ENCODE measurements at regions not wholly inside any gene's neighbourhood (a gene's known extent, or its start where the extent isn't known, plus 50 kb on each side); places are given as distances from the start of the nearest gene placed in this dataset.
"Not testable (repeated sequence)": the region's sequence is repeated elsewhere in the genome, so short reads cannot be mapped to it uniquely, and the experiment has no call there.

DNA sequence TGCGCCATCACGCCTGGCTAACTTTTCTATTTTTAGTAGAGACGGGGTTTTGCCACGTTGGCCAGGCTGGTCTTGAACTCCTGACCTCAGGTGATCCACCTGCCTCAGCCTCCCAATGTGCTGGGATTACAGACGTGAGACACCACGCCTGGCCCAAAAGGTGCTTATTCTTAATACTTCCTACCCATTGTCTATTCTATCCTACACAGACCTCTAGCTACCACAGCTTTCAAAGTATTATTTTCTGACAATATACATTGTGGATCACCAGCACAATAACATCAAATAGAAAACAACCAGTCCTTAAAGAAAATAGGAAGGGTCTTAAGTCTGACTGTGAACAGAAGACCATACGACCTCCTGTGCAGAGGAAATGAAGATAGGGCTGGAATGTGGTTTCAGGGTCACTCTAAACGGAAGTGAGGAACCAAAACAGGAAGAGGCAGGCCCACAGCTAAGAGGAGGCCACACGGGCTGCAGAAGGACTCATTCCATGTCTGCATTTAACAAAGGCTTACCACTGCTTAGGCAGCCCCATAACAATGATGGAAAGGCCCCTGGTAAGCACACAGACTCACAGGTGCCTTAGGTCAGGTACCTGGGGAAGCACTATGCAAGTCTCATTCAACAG is 115.2 kb downstream of the ZFAND4 start:
- WGBS, 2 donors, result 52 to 63% methylated on average over 9 of the region's 9 CpGs
- H3K4me1 ChIP-seq (ENCODE audit: control insufficient read depth in 5 of 5, insufficient read depth in 5 of 5, low read length in 5 of 5), result peaks cover 0 to 8% (median 2%) of the 10 kb centered on the region in 5 donors
- H3K9me3 ChIP-seq (ENCODE audit: control insufficient read depth in 4 of 4, insufficient read depth in 3 of 4, low read length in 3 of 4), result no peaks in the 10 kb centered on the region
- DNase-seq, result peak in 1 of 3 donors; percentile 15
- no peak for ATAC-seq (ENCODE audit: insufficient read depth, low FRiP score)
- no peak overlapping the region for H3K27ac ChIP-seq (ENCODE audit: low read depth in 1 of 2, low read length in 1 of 2)
- H3K9ac ChIP-seq (ENCODE audit: insufficient read depth in 1 of 2, low read length in 2 of 2), result no peak overlapping the region
- H3K36me3 ChIP-seq (ENCODE audit: control insufficient read depth in 4 of 4, insufficient read depth in 4 of 4, low read length in 4 of 4), result no peaks in the 10 kb centered on the region
- H3K27me3 ChIP-seq (ENCODE audit: control insufficient read depth in 3 of 3, insufficient read depth in 3 of 3, low read length in 2 of 3), result no peaks in the 10 kb centered on the region
- TF ChIP-seq, protein P1, sequence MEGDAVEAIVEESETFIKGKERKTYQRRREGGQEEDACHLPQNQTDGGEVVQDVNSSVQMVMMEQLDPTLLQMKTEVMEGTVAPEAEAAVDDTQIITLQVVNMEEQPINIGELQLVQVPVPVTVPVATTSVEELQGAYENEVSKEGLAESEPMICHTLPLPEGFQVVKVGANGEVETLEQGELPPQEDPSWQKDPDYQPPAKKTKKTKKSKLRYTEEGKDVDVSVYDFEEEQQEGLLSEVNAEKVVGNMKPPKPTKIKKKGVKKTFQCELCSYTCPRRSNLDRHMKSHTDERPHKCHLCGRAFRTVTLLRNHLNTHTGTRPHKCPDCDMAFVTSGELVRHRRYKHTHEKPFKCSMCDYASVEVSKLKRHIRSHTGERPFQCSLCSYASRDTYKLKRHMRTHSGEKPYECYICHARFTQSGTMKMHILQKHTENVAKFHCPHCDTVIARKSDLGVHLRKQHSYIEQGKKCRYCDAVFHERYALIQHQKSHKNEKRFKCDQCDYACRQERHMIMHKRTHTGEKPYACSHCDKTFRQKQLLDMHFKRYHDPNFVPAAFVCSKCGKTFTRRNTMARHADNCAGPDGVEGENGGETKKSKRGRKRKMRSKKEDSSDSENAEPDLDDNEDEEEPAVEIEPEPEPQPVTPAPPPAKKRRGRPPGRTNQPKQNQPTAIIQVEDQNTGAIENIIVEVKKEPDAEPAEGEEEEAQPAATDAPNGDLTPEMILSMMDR (IDR thresholded peaks at IDR 0.05; ENCODE audit: control extremely low read depth, extremely low read depth), result no peak
- no peak overlapping the region for H3K4me3 ChIP-seq

DNA sequence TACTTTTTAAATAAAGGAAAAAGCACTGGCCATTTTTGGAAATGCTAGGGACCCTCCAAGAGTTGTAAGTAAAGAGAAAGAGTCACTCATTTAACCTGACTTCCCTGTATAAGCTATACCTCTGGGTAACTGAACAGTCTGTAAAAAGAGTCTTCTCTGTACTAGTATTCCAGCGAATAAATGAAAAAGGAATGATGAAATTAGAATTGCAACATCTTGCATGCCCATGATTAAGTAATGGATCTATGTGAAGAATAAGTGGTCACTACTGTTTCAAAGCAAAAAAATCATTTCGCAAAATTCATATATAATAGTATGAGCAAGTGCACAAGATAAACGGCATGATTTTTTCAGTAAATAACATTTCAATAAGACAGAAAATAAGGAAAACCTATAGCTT is 116.8 kb downstream of the ZFAND4 start:
- Histone ChIP-seq H3K9ac (ENCODE audit: insufficient read depth in 1 of 2, low read length in 2 of 2) (no peak overlapping the region), H3K4me1 (ENCODE audit: control insufficient read depth in 5 of 5, insufficient read depth in 5 of 5, low read length in 5 of 5) (peaks cover 0 to 8% (median 2%) of the 10 kb centered on the region in 5 donors), H3K27me3 (ENCODE audit: control insufficient read depth in 3 of 3, insufficient read depth in 3 of 3, low read length in 2 of 3) (no peaks in the 10 kb centered on the region), H3K9me3 (ENCODE audit: control insufficient read depth in 4 of 4, insufficient read depth in 3 of 4, low read length in 3 of 4) (no peaks in the 10 kb centered on the region), H3K36me3 (ENCODE audit: control insufficient read depth in 4 of 4, insufficient read depth in 4 of 4, low read length in 4 of 4) (no peaks in the 10 kb centered on the region), H3K4me3 (no peak overlapping the region), H3K27ac (ENCODE audit: low read depth in 1 of 2, low read length in 1 of 2) (no peak overlapping the region)
- WGBS, 2 donors, result 44 to 72% methylated on average over 3 of the region's 3 CpGs
- no peak for DNase-seq
- no peak for ATAC-seq (ENCODE audit: insufficient read depth, low FRiP score)
- TF ChIP-seq, protein P1 (IDR thresholded peaks at IDR 0.05; ENCODE audit: control extremely low read depth, extremely low read depth), result no peak

DNA sequence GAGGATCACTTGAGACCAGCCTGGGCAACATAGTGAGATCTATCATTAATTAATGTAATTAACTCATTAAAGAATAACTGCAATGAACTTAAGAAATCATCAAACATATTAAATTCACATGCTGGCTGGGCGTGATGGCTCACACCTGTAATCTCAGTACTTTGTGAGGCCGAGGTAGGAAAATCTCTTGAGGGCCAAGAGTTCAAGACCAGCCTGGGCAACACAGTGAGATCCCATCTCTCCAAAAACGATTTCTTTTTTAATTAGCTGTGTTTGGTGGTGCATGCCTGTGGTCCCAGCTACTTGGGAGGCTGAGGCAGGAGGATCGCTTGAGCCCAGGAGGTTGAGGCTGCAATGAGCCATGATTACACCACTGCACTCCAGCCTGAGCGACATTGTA is 117.2 kb downstream of the ZFAND4 start:
- 92 to 97% methylated on average over 5 of the region's 5 CpGs for whole genome bisulfite sequencing, 2 donors
- not testable (repeated sequence) for H3K9me3 ChIP-seq (ENCODE audit: control insufficient read depth in 4 of 4, insufficient read depth in 3 of 4, low read length in 3 of 4); H3K27me3 ChIP-seq (ENCODE audit: control insufficient read depth in 3 of 3, insufficient read depth in 3 of 3, low read length in 2 of 3); H3K36me3 ChIP-seq (ENCODE audit: control insufficient read depth in 4 of 4, insufficient read depth in 4 of 4, low read length in 4 of 4); H3K4me1 ChIP-seq (ENCODE audit: control insufficient read depth in 5 of 5, insufficient read depth in 5 of 5, low read length in 5 of 5); ATAC-seq (ENCODE audit: insufficient read depth, low FRiP score); H3K9ac ChIP-seq (ENCODE audit: insufficient read depth in 1 of 2, low read length in 2 of 2); H3K27ac ChIP-seq (ENCODE audit: low read depth in 1 of 2, low read length in 1 of 2); H3K4me3 ChIP-seq; DNase-seq

DNA sequence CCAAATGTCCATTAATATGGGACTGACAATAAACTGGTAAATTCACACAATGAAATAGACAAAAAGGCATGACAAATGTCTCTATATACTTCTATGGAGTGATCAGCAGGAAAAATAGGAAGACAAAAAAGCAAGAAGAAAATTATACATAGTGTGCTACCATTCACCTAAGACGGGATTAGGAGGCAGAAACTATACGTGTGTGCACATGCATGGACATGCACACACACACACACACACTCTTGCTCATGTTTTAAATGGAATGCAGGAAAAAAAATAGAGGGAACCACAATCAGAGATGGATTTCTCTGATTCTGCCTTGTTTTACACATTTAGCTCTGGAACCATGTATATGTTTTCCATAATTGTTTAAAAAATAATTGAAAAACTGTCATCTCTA is 119.0 kb downstream of the ZFAND4 start:
- no peak overlapping the region for H3K27ac ChIP-seq (ENCODE audit: low read depth in 1 of 2, low read length in 1 of 2)
- DNase-seq (no peak), ATAC-seq (ENCODE audit: insufficient read depth, low FRiP score) (no peak)
- peaks cover 0 to 2% (median 0%) of the 10 kb centered on the region in 4 donors for H3K9me3 ChIP-seq (ENCODE audit: control insufficient read depth in 4 of 4, insufficient read depth in 3 of 4, low read length in 3 of 4)
- H3K4me3 ChIP-seq, result no peak overlapping the region
- 90 to 95% methylated on average over 2 of the region's 2 CpGs for WGBS, 2 donors
- H3K9ac ChIP-seq (ENCODE audit: insufficient read depth in 1 of 2, low read length in 2 of 2), result no peak overlapping the region
- H3K36me3 ChIP-seq (ENCODE audit: control insufficient read depth in 4 of 4, insufficient read depth in 4 of 4, low read length in 4 of 4), result peaks cover 0 to 3% (median 0%) of the 10 kb centered on the region in 4 donors
- H3K27me3 ChIP-seq (ENCODE audit: control insufficient read depth in 3 of 3, insufficient read depth in 3 of 3, low read length in 2 of 3), result no peaks in the 10 kb centered on the region
- peaks cover 0 to 10% (median 2%) of the 10 kb centered on the region in 5 donors for H3K4me1 ChIP-seq (ENCODE audit: control insufficient read depth in 5 of 5, insufficient read depth in 5 of 5, low read length in 5 of 5)
- TF ChIP-seq, protein P1 (IDR thresholded peaks at IDR 0.05; ENCODE audit: control extremely low read depth, extremely low read depth), result no peak
